PFSK-1 (cell line): ENCODE measurements at regions not wholly inside any gene's neighbourhood (a gene's known extent, or its start where the extent isn't known, plus 50 kb on each side); places are given as distances from the start of the nearest gene placed in this dataset.

ENCODE experiments used
- FOXP2 ChIP-seq: optimal IDR thresholded peaks from 2 replicates; pipeline ENCODE3; 2011; ENCODE audit warnings: borderline replicate concordance, control low read depth, inconsistent platforms; ENCODE audit not compliant: insufficient read depth; ENCODE audit errors: extremely low read length, extremely low read depth
- POLR2AphosphoS5 ChIP-seq: IDR thresholded peaks from 2 replicates; pipeline ENCODE4 v1.6.1; 2012; ENCODE audit warnings: low read depth, mild to moderate bottlenecking, control low read depth, low read length, moderate library complexity
- SIN3A ChIP-seq: IDR thresholded peaks from 2 replicates; pipeline ENCODE4 v1.6.1; 2012; ENCODE audit warnings: mild to moderate bottlenecking, low read length, moderate library complexity, borderline replicate concordance; ENCODE audit not compliant: insufficient read depth
- TAF1 ChIP-seq: IDR thresholded peaks from 2 replicates; pipeline ENCODE4 v1.6.1; 2012; ENCODE audit warnings: low read length, control low read depth, borderline replicate concordance; ENCODE audit not compliant: insufficient read depth
- TF ChIP-seq, protein P1 (sequence below), 2 experiments: IDR thresholded peaks; 2 replicates each; pipeline versions ENCODE4 v1.6.1 to v1.8.0; 2011 to 2012; ENCODE audit warnings: low read depth in 2 of 2, low read length in 2 of 2, control low read depth in 1 of 2, inconsistent platforms in 1 of 2, mild to moderate bottlenecking in 1 of 2, moderate library complexity in 1 of 2; ENCODE audit not compliant: insufficient read depth in 1 of 2

GRCh38 chr12:126684703-126685102, 1582.3 kb upstream of the TMEM132C start:
- TF ChIP-seq SIN3A (no peak), POLR2AphosphoS5 (no peak), TAF1 (no peak), FOXP2 (no peak)
- TF ChIP-seq, protein P1, sequence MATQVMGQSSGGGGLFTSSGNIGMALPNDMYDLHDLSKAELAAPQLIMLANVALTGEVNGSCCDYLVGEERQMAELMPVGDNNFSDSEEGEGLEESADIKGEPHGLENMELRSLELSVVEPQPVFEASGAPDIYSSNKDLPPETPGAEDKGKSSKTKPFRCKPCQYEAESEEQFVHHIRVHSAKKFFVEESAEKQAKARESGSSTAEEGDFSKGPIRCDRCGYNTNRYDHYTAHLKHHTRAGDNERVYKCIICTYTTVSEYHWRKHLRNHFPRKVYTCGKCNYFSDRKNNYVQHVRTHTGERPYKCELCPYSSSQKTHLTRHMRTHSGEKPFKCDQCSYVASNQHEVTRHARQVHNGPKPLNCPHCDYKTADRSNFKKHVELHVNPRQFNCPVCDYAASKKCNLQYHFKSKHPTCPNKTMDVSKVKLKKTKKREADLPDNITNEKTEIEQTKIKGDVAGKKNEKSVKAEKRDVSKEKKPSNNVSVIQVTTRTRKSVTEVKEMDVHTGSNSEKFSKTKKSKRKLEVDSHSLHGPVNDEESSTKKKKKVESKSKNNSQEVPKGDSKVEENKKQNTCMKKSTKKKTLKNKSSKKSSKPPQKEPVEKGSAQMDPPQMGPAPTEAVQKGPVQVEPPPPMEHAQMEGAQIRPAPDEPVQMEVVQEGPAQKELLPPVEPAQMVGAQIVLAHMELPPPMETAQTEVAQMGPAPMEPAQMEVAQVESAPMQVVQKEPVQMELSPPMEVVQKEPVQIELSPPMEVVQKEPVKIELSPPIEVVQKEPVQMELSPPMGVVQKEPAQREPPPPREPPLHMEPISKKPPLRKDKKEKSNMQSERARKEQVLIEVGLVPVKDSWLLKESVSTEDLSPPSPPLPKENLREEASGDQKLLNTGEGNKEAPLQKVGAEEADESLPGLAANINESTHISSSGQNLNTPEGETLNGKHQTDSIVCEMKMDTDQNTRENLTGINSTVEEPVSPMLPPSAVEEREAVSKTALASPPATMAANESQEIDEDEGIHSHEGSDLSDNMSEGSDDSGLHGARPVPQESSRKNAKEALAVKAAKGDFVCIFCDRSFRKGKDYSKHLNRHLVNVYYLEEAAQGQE (IDR thresholded peaks at IDR 0.05; ENCODE audit: insufficient read depth in 1 of 2, low read depth in 2 of 2, low read length in 2 of 2), result no peak
